ENCODE measurements at regions not wholly inside any gene's neighbourhood (a gene's known extent, or its start where the extent isn't known, plus 50 kb on each side); places are given as distances from the start of the nearest gene placed in this dataset.

DNA sequence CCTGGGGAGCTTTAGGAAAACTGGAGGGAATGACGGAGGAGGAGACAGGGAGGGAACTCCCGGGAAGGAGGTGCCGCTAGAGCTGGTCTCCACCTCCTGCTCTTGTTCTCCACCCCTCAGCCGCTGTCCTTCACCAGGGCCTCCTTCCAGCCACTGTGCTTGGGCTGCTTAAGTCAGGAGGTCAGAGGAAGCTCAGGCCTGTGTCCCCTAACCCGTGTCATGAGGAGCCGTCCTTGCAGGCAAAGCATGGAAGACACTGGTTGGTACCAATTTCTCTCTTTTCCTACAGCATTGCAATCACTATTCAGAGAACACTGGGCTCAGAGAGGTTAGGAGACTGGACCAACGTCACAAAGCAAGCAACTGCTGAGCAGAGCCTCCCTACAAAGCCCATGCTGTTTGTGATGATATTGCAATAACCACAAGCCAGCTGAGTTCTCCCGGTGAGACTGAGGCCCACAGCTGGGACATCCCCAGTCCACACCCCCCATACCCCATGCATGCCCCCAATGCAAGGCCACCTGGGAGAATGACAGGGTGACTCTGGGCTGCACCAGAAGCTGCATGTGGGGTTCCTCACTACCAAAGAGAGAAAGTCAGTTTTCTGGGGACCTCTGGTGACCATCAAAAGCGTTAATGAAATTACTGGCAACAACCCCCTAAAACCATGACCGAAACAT lies 427.5 kb downstream of the NPHP4 start:
- DNase-seq: no peak

DNA sequence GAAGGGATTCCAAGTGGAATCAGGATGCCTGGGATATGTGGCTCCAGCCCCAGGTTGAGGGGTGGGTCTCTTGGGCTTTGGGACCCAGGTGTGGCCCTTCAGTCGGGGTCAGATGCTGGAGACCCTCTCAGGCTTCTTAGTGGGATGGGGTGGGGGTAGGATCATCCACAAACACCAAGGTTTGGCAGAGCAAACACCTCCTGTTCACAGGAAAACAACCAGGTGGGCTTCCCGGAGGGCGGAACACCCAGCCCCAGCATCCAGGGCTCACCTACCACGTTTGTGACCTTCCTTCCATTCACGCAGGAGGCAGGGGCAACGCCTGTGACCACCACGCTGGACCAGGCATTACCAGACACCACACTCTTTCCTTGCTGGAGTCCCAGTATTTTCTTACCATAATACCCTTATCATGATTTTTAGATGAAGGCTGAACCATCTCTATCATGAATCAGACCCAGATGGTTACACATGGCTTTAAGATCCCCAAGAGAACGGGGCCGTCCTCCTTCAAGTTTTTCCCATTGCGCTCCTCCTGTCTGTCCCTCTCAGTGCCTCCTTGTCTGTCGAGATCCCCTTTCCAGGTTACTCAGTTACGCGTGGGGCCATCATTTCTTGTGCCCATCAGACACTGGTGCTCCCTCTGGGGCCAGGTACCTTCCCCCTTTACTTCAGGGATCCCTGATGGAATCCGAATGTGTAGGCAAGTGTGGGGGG lies 428.2 kb downstream of the NPHP4 start:
- DNase-seq: no peak

DNA sequence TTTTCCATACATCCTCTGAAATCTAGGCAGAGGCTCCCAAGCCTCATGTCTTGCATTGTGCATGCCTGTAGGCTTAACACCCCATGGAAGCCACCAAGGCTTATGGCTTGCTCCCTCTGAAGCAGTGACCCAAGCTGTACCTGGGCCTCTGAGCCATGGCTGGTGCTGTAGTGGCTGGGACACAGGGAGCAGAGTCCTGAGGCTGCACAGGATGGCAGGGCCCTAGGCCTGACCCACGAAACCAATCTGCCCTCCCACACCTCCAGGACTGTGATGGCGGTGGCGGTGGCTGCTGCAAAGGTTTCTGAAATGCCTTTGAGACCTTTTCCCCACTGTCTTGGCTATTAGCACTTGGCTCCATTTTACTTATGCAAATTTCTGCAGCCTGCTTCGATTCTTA lies 429.5 kb downstream of the NPHP4 start:
- no peak for DNase-seq

DNA sequence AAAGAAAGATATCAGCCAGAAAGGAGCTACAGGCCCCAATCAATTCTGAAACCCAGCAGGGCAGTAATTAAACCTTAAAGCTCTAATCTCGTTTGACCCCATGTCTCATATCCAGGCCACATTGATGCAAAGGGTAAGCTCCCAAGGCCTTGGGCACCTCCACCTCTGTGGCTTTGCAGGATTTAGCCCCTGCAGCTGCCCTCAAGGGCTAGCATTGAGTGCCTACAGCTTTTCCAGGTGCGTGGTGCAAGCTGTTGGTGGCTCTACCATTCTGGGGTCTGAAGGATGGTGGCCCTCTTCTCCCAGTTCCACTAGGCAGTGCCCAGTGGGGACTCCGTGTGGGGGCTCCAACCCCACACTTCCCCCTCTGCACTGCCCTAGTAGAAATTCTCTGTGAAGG lies 429.9 kb downstream of the NPHP4 start:
- no peak for DNase-seq

DNA sequence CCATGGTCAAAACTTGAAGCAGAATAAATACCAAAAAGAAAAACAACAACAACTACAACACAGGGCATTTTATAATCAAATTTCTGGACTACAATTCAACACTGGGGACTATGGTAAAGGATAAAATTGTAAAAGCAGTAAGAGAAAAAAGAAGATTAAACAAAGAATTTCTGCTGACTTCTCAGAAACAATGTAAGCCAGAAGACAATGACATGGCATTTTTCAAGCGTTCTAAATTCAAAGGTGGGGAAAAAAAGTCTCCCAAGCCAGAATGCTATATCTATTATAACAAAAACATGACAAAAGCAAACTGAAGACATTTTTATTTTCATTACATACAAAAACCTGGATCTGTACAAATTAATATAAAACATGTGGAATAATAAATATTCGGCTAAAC lies 433.1 kb downstream of the NPHP4 start:
- DNase-seq: no peak

DNA sequence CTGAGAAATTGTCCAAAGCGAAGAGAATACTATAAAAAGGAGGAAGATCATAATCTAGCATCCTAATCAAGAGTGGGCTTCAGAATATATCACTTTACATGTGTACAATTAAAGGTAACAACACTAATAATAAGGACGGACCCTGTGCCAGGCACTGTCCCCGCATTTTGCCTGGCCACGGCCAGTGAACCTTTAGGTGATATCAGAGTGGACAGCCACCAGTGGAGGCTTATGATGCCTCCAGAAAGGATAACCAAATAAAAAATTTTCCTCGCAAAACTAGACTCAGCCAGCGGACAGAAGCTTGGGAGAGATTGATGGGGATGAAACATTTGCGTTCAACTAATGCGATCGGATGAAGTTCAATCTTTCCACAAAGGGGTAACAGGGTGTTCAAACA lies 436.4 kb downstream of the NPHP4 start:
- no peak for DNase-seq

DNA sequence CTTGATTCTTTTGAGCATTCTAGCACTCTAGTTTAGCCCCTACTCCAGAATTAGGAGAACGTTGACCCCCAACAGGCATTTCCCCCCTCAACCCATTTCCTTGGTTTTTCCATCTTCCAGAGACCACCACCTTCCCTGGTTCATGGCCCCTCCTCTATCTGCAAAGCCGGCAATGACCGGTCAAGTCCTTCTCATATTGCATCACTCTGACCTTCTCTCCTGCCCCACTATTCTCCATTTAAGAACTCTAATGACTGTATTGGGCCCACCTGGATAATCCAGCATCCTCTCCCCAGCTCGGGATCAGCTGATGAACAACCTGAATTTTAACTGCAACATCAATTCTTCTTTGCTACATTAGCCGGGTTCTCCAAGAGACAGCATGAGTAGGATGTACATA lies 437.4 kb downstream of the NPHP4 start:
- no peak for DNase-seq

DNA sequence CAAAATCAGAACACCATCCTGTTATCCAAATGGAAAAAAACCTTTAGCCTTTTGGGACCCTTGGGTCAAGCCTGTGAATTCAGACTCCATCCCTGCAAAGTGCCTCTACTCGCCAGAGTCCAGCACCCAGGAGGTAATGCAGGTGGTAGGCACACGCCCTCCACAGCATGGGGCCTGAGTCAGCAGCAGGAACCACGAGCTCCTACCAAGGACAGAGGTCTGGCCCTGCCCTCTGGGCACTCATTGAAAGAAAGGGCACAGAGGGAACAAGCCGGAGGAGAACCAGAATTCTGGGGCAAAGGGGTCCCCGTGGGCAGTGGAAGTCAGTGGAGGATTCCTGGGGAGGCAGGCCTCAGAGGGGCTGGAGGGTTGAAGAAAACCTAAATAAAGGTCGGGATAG lies 438.1 kb downstream of the NPHP4 start:
- DNase-seq: no peak

DNA sequence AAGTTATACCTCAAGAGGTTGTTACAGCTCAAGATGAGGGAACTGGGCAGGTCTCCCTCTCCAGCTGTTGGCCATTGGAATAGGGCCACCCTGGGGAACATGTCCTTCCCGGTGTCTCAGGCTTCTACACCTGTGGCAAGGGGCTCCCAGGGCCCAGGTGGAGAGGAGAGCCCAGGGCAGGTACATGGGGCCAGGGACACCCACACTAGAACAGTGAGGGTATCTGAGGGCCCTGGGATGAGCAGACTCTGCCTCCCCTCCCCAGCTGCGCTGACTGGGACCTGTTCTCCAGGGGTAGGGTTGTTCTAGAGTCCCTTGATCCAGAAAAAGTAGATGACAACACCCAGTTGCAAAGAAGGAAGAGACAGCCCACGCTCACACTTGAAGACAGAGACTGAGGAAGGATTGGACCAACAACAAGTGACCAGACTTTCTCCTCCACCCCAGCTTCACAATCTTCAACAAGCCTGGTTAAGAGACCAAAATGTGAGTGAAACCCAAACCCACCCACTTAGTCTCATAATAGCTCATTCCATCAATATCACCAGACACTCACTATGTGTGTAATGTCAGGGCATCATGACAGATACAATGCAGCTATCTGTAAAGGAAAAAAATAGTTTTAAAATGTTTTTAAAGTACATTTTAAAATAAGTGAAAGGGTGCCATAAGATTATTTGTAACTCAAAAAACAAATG lies 439.3 kb downstream of the NPHP4 start:
- DNase-seq: no peak

DNA sequence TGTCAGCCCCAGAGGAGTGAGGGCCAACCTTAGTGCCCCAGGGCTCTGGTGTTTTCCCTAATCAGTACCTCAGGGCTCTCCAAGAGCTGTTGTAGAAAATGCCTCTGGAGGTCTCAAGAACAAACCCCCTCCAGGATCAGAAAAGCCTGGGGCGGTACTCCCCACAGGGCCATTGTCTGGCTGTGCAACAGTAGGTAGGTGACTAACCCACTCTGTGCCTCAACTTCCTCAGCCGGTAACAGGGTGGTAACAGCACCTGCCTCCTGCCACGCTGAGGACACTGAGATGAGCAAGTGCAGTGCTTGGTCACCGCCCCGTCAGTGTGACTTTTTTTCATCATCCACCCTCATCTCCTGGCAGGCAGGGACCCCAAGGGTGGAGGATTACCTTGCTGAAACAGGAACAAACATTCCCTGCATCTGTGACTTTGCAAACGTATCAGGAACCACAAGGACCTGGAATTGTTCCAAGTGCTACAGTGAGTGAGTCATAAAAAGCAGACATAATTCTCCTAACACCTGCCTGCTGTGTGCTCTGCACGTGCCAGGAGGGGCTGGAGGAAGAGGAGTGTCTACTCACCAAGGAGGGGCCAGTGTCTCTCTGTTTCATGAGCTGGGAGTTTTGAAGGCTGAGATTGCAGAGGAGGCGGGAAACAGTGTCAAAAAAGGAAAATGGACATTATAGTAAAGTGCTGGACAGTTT lies 440.8 kb downstream of the NPHP4 start:
- peak; percentile 97 for DNase-seq

DNA sequence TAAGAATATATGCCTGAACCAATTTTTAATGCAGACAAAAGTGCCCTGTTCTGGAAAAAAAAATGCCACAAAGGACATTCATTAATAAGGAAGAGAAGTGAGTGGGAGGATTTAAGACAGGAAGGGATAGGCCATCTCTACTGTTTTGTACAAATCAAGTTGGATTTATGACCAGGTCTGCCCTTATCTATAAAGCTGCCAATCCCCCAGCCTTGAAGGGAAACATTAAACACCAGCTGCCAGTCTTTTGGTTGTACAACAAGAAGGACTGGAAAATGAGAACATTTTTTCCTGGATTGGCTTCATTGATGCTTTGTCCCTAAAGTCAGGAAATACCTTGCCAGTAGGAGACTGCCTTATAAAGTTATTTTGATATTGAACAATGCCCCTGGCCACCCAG lies 444.0 kb downstream of the NPHP4 start:
- DNase-seq: no peak

DNA sequence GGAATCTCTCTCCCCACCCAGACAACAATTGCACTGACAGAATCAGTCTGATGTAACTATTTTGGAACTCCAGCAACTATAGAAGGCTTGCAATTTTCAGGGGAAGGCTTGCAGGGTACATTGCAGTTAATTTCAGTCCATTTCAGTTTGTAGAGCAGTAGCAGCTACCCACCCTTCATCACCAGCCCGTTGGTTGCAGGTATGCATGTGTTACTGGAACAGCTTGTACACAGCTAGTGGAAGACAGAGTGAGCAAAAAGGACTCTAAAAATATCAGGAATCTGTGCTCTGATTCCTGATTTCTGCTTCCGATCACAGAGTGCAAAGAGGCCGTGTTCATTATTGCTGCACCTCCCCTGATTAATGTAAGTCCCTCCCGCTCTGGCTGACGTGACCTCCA lies 449.0 kb downstream of the NPHP4 start:
- DNase-seq: no peak

DNA sequence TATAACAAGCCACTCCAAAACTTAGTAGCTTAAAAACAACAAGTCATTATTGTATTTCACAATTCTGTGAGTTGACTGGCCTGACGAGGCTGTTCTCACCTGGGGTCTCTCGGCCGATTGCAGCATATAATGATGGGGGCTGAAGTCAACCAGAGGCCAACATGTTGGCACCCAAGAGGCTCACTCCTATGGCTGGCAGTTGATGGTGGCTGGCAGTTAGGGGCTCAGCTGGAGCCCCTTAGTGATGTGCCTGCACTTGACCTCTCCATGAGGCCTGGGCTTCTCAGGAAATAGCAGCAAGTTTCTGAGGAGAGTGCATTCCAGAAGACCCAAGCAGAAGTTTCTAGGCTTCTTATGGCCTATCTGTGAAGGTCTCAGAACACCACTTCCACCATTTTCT lies 459.4 kb downstream of the NPHP4 start:
- DNase-seq: no peak

DNA sequence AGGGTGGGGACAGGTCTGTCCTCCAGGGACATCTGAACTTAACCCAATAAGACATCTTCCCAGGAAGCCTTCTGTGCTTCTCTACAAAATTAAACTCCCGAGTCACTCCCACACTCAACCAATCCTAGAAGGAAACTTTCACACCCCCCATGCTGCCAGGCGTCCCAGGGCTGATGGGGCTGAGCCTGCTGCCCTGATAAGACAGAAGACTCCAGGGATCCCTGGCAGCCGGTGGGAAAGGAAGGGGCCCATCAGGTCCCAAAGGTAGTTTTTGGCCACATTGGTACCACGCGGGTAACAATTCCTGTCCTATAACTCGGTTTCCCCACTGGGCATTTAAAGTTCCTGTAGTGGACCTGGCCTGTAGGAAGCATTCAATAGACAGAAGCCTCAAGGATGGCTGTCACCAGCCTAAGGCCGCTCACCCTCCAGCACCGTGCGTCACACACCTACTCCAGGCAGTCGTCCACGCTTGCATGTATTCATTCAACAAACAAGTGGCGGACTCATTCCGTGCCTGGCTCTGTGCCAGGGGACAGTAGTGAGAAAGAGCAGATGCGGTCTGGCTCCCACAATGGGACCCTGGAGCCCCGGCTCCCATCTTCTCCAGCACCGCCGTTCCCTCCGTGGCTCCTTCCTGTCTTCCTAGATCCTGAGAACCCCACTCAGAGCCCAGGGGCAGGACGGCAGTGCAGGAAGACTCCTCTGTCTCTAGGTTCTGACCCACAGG lies 465.2 kb downstream of the NPHP4 start:
- no peak for DNase-seq

DNA sequence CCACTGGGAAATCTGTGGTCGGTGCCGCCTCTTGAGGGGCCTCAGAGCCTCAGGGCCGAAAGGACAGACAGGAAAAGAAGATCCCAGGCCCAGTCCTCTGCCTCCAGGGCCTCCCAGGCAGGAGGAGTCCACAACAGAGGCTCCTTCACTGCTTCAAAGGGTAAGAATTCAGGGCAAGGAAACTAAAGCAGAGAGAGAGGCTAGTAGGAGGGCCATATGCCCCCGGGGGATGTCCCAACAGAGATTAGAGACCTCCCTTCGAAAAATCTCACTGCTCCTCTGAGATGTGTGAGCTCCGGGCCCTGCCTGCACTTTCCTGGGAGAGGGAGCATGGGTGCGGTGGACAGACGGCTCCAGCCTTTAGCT lies 465.9 kb downstream of the NPHP4 start:
- no peak for DNase-seq

DNA sequence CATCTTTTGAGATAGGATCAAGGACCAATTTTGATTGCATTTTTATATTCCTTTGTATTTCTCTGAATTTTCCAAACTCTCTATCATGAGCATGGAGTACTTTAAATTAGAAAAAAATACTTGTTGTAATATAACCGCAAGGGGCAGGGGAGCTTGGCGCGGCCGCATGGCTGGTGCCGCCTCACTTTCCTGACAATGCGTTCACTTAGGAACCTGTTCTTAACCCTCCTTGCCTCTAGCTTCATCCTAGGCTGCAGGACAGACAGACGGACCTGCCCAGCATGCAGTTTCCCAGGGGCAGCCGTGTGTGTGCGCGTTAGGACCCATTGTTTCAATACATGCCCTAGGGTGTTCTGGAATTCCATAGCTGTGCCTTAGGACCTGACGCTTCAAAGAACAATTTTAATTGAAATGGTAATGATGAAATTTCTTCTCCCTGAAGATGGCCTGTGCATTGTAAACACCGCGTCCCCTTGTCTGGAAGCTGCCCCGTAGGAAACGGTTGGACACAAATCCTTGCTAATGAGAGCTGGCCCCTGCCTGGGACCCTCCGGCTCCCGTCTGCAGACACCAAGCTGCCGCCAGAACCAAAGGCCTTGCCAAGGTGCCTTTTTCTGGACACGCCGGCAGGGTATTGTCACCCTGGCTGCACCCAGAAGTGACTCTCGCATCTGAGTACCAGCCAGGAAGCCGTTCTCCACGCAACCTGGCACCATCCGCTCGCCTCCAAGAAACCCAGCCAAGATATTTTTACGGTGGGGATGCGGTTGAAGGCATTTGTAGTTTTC lies 466.4 kb downstream of the NPHP4 start:
- no peak for DNase-seq

DNA sequence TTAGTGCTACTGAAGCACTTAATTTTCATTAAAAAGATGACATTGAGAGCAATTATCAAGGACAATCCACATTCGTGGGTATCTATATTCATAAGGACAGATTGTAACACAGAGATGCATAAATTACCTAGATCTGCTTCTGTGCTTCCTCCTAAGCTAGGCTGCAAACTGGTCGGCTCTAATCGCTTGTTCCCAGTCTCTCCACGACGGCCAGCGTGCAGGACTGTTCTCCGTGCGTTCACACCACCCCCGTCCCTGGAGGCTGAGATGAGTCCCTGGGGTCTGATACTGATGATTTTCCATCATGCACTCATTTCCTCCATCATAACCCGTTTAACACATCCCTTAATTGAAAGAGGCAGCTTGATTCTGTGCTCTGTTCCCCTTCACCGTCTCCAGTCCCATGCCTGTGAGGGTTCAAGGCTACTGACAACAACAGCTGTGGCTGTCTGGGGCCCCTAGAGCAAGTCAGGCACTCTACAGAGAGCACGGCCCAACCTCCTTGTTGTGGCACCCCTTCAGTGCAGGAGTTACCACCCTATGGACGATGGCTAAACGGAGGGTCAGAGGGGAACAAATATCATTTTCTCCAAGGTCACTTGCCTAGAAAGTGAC lies 469.6 kb downstream of the NPHP4 start:
- DNase-seq: no peak

DNA sequence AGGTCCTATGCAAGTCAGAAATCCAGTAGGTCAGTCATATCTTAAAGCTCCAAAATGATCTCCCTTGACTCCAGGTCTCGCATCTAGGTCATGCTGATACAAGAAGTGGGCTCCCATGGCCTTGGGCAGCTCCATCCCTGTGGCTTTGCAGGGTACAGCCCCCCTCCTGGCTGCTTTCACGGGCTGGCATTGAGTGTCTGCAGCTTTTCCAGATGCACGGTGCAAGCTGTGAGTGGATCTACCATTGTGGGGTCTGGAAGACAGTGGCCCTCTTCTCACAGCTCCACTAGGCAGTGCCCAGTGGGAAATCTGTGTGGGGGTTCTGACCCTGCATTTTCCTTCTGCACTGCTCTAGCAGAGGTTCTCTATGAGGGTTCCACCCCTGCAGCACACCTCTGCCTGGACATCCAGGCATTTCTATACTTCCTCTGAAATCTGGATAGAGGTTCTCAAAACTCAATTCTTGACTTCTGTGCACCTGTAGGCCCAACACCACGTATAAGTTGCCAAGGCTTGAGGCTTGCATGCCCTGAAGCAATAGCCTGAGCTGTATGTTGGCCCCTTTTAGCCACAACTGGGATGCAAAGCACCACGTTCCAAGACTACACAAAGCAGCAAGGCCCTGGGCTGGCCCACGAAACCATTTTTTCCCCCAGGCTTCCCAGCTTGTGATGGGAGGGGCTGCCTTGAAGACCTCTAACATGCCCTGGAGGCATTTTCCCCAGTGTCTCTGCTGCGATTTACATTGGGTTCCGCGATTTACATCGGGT lies 472.7 kb downstream of the NPHP4 start:
- DNase-seq: no peak

DNA sequence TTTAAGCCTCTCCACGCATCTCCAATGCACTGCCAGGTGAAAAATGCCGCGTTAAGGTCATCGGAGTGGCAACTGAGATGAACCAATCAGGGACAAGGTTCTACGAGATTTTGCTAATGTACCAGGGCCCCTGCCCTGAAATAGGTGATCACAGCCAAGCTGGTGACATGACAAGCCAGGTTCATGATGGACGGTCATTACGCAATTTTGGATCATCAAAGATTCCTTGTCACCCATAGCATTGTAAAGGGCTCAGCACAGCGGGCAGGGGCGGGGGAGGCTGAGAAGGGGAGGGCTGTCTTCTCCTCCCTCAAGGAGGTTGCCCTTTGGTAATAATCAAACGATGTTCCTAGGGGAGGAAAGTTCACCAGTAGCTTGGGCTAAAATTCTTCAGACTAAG lies 475.5 kb downstream of the NPHP4 start:
- no peak for DNase-seq

DNA sequence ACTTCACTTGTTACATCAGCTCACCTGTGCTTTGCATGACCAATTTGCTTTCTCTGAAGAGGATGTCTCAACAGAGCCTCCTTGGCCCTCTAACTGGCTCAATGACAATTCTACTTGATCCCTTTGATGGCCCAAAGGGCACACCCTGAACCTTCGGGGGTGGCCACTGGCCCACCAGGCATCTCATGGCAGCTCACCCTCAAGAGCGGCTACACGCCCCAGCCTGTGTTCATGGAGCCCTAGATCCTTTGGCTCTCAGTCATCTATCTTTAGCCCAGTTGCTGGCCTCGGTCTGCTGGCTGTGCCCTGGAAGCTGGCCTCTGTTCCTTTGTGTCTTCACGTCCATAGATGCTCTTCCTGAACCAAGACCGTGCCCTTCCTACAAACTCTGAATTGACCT lies 476.7 kb downstream of the NPHP4 start:
- DNase-seq: no peak

All from NCI-H1105 treated with DMSO at 0.1 percent for 48 hours (cell line).